Mucosa of gallbladder (tissue), 1 donor: ENCODE measurements at regions not wholly inside any gene's neighbourhood (a gene's known extent, or its start where the extent isn't known, plus 50 kb on each side); places are given as distances from the start of the nearest gene placed in this dataset.
"Not testable (repeated sequence)": the region's sequence is repeated elsewhere in the genome, so short reads cannot be mapped to it uniquely, and the experiment has no call there.

ENCODE experiments used
- DNase-seq: peaks from one replicate; pipeline ENCODE4 v3.0.0-alpha.2; 2020; ENCODE audit warnings: low spot score
- donor health status: DM: no; HTN: no; CAD: no.

- no peak for DNase-seq
Observed at GRCh38 chr4:164318350-164318749, 435.6 kb upstream of the SMIM31 start.

DNA sequence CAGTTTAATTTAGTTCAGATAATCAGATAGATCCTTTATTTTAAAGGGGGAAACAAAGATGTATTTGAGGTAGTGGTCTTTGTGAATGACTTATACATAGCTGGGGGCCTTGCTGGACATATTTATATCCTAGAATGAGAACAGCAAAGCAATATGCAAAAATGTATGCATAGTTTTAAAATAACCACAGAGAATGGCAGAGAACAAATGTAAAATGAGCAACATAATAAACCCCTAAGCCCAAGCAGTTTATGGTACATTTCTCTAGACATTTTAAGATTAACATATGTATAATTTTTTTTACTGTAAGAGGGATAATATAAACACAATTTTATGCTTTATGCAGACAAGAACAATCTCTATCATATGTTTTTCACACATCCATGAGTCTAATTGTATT, 434.2 kb upstream of the SMIM31 start:
- DNase-seq = no peak

DNA sequence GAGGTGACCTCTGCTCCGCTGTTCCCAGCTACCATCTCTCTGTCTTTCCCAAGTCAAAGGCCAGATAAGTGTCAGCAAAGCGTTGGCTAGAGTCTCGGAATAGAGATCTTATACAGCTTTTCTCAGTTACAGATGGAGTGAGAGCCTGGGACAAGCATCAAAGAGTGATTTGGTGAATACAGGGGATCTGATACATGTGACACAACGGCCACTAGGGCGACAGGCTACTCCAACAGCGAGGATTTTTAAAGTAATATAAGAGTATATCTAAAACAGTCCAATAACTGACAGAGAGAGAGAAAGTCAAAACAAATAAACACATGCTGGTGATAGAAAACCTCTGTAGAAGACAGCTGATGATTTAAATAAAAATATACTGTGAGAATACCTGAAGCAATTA, 433.1 kb upstream of the SMIM31 start:
- no peak for DNase-seq

DNA sequence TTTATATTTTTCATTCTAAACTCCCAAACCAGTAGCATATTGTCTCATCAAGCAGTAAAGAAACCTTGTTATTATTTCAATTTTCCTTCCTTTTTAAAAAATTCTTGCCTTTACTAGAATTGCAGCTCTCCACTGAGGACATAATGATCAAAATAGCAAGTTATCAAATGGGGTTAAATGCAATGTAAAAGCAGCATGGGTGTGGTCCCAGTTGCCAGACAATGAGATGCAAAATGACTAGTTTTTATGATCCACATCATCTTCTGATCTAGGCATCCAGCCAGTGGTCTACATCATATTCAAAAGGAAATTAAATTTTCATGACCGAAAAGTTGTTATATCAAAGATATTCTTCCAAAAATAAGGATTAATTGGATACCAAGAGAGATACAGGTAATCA, 427.9 kb upstream of the SMIM31 start:
- DNase-seq = no peak

GRCh38 chr4:164337219-164337944, 416.5 kb upstream of the SMIM31 start:
- DNase-seq = no peak

DNA sequence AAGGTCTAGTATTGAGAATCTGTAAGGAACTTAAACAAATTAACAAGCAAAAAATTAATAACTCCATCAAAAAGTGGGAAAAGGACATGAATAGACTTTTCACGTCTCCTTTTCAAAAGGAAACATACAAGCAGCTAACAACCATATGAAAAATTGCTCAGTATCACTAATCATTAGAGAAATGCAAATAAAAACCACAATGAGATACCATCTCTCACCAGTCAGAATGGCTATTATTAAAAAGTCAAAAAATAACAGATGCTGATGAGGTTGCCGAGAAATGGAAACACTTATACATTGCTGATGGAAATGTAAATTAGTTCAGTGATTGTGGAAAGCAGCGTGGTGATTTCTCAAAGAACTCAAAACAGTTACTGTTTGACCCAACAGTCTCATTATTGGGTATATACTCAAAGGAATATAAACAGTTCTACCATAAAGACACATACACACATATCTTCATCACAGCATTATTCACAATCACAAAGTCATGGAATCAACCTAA, 410.4 kb upstream of the SMIM31 start:
- DNase-seq = no peak

DNA sequence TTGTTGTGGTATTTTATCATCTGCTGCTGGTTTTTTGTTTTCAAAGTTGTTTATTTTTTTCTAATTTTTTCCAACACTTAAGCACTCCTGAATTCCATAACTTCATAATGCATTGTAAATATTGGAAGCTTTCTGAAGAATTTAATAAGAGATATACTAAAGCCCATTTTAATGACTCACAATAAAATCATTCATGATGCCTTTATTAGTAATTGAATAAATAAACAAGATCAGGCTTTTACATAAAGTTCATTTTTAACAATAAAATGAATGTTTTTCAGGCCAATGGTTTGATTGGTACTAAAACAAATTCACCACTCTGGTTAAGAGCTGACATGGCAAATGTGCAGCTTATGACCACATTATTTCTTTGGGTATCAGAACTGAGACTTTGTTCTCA, 408.2 kb upstream of the SMIM31 start:
- DNase-seq = no peak

GRCh38 chr4:164350061-164350460, 403.9 kb upstream of the SMIM31 start:
- no peak for DNase-seq

DNA sequence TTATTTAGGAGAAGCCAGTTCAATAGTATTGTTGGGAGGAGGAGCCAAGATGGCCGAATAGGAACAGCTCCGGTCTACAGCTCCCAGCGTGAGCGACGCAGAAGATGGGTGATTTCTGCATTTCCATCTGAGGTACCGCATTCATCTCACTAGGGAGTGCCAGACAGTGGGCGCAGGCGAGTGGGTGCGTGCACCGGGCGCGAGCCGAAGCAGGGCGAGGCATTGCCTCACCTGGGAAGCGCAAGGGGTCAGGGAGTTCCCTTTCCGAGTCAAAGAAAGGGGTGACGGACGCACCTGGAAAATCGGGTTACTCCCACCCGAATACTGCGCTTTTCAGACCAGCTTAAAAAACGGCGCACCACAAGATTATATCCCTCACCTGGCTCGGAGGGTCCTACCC, 403.2 kb upstream of the SMIM31 start:
- DNase-seq = not testable (repeated sequence)

- DNase-seq = no peak
Observed at GRCh38 chr4:164357957-164358356, 396.0 kb upstream of the SMIM31 start.

- DNase-seq = no peak
Observed at GRCh38 chr4:164358400-164358799, 395.5 kb upstream of the SMIM31 start.

DNA sequence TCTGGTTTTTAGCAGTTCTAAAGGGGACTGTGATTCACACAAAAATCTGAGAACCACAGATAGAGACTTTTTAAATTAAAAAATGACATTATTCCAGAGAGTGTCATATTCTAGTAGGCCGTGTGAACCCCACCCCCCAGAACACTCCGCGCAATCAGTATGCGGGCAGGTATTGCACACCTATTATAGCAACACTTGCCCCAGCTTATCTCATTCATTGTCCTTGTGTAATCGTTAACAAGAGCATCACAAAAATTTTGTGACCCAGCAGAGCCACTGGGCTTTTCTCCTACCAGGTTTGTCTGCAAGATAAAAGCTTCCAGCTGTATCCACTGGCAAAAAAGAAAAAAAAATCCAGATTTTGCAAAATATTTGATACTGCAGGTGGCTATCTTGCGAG, 394.1 kb upstream of the SMIM31 start:
- no peak for DNase-seq

DNA sequence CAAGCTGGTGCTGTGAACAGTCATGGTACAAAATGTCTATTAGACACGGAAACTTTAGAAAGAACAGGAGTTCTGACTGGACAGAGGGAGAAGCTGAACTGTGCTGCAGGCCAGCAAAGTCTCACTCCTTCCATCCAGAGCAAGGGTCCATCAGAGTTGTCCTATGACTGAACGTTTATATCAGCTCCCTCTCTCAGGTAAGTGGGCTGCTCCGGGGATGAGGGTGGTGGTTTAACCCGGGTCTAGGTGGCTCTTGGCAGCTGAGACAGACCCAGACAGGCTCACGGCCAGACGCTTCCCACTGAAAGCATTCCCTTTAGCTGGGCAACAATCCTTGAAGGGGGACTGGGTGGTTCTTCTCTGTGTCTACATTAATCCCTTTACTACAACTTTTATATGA, 385.0 kb upstream of the SMIM31 start:
- no peak for DNase-seq

GRCh38 chr4:164373021-164373420, 380.9 kb upstream of the SMIM31 start:
- no peak for DNase-seq

DNA sequence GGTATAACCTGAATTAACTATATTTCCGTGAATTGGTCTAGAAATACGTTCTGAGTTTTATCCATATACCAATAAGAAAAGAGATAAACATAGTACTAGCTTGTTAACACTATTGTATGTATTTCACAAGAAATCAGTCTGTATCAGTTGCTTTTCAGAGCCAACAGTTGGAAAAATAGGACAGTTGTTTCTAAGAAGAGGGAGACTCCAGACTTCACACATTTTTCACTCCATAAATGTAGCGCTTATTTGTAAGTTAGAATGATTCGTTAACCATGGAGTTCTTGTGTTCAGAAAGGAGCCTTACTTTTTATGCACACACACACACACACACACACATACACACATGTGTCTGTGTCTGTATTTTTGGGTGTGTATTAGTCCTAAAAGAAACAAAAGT, 376.7 kb upstream of the SMIM31 start:
- no peak for DNase-seq

GRCh38 chr4:164378361-164378760, 375.6 kb upstream of the SMIM31 start:
- no peak for DNase-seq

- DNase-seq = no peak
Observed at GRCh38 chr4:164379694-164380093, 374.2 kb upstream of the SMIM31 start.

DNA sequence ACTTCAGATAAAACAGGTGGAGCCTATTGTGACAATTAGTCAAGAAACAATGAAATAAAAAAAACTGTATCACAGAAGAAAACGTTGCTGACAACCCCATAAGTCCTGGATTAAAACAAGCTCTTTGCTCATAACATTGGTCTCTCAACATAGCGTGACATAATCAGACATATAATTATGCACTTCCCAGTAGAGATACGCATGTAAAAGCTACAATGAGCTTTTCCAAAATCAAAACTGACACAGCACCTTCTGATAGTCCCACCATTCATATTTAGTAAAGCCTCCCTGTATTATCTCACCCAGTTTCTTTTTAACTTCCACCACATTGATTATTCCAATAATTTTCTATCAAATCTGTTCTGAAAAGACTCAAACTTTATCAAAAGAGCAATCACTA, 372.1 kb upstream of the SMIM31 start:
- no peak for DNase-seq

DNA sequence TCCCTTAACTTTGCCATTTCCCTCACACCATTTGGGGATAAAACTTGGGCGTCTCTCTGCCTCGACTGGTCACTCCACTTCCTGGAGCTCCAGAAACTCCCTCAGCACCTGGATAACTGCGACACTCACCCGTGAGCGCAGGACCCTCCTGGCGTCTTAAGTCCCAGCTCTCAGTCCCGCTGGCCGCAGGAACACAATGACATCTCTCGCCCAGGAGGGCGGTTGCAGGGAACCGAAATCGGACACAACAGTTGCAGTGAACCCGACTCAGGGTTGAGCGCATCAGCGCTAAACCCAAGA, 370.9 kb upstream of the SMIM31 start:
- no peak for DNase-seq

DNA sequence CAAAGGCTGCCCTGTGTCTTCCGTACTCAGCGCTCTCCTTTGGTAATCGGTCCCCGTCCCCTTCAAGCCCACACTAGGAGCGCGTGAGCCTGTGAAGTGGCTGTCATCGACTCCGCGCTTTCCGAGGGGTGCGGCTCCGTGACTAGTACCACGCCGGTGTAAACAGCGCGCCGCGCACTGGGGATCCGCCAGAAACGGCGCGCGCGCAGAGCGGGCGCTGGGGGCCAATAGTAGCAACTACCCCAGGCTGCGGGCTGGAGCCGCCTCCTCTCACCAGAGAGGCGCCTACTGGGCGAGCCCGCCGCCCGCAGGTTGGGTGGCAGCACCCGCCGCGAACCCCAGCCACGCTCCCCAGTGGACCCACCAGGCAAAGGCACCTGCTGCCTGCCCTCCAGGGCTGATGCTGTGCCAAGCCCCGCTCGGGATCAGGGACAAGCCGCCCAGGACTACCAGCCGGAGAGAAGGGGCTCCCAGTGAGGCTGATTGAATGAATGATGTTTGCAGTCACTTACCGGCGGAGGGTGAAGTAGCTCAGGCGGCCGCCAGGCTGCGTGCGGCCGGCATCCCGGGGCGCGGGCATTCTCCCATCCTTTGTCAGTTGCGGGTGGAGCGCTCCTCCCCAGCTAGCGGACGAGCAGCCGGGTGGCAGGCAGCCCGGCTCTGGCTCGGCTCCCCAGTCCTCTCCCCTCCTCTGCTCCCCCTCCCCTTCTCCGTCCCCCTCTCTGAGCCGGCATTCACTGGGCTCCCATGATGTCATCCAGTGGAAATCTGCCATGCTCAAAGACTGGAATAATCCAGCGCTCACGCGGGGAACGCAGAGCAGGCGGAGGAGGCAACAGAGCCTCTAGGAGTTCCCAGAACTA, 370.3 kb upstream of the SMIM31 start:
- DNase-seq = no peak

- DNase-seq = no peak
Observed at GRCh38 chr4:164384416-164384815, 369.5 kb upstream of the SMIM31 start.

DNA sequence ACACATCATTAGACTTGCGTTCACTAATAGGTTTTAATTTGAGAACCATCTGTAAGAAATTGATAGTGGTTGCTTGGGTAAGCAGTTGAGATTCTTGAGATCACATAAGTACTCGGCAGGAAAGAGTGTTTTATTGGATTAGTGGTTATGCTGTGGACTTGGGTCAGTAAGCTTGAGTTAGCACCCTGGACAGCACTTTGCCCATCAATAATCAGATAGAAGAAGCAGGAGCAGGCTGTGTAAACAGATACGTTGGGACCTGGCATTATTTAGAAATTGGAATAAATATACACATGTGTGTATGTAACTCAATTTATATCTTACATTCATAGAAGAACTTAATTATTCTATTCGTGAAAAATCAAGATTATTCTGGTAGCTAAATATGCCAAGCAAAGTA, 357.5 kb upstream of the SMIM31 start:
- DNase-seq = no peak

GRCh38 chr4:164402554-164402953, 351.4 kb upstream of the SMIM31 start:
- no peak for DNase-seq
